ENCODE measurements at regions not wholly inside any gene's neighbourhood (a gene's known extent, or its start where the extent isn't known, plus 50 kb on each side); places are given as distances from the start of the nearest gene placed in this dataset.
A peak's percentile ranks its signal among the peaks of the same experiment; 100 is the strongest.
"Not testable (repeated sequence)": the region's sequence is repeated elsewhere in the genome, so short reads cannot be mapped to it uniquely, and the experiment has no call there.

GRCh38 chr6:165002358-165002757 is 307.0 kb downstream of the C6orf118 start:
- no peak for DNase-seq

- DNase-seq, result no peak
These were observed 307.8 kb downstream of the C6orf118 start for GRCh38 chr6:165001502-165002157.

- DNase-seq, result no peak
These were observed 311.1 kb downstream of the C6orf118 start for GRCh38 chr6:164998297-164998696.

DNA sequence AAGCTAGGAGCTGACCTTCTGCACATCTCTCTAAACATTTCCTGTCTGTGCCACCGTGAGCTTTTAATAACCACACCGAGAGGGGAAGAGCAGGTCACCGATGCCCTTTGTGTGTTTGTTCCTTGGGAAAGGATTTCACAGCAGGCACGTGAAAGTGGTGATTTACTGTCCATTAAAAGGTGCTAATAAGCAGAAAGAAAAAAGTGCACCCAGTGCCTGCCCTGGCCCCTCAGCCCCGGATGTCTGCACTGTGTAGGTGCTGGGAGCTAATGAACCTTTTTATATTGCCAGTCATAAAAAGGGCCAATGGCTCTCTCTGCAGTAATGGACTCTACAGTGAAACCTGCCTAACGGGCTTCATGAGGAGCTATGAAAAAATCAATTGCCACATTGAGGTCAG is 312.6 kb downstream of the C6orf118 start:
- no peak for DNase-seq

DNA sequence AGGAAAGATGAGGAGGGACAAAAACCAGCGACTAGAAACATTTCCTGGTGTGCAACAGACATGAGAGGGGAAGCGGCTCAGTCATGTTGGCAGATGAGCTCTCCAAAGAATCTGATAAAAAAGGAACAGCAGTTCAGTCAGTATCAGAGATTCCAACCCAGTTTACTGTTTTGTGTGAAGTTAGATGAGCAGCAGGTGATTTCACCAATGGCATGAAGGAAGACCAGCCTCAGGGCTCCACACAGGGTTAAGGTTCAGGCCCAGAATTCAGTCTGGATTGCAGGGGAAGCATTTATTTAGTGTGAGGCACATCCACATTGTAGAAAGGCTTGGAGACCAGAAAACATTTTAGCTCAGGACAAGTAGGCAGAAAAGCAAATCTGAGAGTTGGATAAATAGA is 317.8 kb downstream of the C6orf118 start:
- DNase-seq, result no peak

GRCh38 chr6:164990901-164991300 is 318.5 kb downstream of the C6orf118 start:
- DNase-seq, result no peak

DNA sequence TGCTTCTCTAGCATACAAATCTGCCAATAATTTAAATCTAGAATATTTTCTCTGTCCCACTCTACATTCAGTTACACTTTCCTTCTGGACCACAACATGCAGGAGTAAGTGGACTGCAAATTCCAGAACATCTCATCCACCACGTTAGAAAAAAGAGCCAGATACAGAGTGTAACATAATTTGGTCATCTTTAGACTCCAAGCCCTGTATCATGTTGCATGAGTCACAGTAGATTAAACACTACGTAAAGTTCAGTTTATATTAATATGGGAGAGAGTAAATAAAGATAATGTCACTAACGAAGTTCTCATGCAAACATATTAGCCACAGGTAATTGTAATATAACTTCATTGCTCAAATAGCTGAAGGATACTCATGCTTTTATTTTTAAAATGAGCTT is 327.0 kb downstream of the C6orf118 start:
- DNase-seq, result no peak

GRCh38 chr6:164967102-164967501 is 342.3 kb downstream of the C6orf118 start:
- no peak for DNase-seq

DNA sequence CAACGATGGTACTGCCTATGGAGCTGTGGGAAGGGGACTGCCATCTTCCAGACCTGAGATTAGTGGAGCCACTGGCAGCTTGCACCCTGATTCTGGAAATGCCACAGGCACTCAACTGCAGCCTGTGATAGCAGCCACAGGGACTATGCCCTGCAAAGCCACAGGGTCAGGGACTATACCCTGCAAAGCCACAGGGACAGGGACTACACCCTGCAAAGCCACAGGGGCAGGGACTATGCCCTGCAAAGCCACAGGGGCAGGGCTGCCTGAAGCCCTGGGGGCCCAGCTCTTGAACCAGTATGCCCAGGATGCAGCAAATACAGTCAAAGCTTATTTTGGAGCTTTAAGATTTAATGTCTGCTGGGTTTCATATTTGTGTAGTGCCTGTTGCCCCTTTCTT is 346.6 kb downstream of the C6orf118 start:
- DNase-seq, result no peak

DNA sequence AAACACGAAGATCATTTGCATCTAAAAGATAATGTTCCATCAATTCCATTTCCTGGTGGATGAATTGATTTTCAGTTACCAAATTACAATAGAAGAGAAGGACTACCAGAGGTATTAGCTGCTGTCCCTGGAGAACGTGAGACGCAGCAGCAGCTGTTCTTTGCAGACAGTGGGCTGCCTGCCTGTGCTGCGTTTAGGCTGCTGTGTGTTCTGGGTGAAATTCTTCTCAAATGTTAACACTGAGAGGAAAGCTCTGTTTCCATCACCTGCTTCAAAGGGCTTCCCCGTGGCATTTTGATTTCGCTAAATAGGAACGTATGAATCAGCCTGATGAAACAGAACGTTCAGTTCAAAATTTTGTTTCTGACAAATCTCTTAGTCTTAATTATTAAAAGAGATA is 362.2 kb downstream of the C6orf118 start:
- DNase-seq, result no peak

DNA sequence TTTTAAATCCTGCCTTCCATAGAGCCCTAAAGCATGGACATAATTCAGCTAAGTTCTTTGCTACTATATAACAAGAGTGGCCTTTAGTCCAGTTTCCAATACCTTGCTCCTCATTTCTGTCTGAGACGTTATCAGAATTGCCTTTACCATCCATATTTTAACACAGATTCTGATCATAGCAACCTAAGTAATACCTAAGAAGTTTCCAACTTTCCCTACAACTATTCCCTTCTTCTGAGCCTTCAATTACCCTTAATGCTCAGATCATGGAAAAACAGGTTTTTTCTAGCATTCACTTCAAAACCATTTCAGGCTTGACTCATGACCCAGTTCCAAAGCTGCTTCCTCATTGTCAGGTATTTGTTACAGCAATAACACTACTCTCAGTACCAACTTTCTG is 367.1 kb downstream of the C6orf118 start:
- DNase-seq, result no peak

DNA sequence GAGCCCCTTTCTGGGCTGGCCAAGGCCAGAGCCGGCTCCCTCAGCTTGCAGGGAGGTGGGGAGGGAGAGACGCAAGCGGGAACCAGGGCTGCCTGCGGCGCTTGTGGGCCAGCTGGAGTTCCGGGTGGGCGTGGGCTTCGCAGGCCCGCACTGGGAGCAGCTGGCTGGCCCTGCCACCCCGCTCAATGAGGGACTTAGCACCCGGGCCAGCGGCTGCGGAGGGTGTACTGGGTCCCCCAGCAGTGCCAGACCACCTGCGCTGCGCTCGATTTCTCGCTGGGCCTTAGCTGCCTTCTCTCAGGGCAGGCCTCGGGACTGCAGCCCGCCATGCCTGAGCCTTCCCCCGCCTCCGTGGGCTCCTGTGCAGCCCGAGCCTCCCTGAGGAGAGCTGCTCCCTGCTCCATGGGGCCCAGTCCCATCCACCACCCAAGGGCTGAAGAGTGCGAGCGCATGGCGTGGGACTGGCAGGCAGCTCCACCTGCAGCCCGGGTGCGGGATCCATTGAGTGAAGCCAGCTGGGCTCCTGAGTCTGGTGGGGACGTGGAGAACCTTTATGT is 376.1 kb downstream of the C6orf118 start:
- DNase-seq, result not testable (repeated sequence)

- no peak for DNase-seq
These were observed 379.9 kb downstream of the C6orf118 start for GRCh38 chr6:164929408-164929977.

- no peak for DNase-seq
These were observed 380.5 kb downstream of the C6orf118 start for GRCh38 chr6:164928728-164929407.

GRCh38 chr6:164928057-164928727 is 381.2 kb downstream of the C6orf118 start:
- DNase-seq, result no peak

DNA sequence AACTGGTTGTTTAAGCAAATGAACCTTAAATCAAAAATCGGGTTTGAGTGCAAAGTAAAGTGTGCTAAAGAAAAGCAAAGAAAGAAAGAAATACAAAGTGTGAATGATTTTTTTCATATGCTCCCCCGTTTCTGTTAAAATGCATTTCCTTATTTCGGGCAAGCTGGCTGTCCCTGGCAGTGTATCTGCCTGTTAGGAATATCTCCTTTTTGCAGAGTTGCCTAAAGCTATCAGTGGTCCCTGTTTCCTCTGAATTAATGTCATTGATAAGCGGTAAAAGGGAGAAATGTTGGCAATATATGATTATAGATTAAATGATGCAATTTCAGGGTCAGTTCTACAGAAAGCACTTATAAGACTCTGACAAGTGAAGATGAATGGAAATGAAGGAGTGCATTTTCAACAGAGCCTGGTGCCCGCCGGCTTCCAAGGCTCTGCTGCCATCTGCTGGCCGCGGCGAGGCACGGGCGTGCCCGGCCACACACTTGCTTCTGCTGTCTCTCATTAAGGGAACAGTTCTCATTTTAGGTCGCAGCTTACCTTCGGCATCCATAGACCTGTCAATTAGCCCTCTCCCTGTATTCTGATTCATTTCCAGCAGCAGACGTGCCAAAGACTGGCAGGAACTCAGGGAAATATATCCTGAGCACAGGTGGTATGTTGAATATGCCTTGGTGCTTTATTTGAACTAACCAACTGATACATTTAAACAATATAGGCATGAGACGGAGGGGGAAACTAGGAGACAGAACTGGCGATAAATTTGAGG is 381.9 kb downstream of the C6orf118 start:
- peak; percentile 25 for DNase-seq

GRCh38 chr6:164926686-164927085 is 382.7 kb downstream of the C6orf118 start:
- no peak for DNase-seq

GRCh38 chr6:164925681-164926530 is 383.5 kb downstream of the C6orf118 start:
- no peak for DNase-seq

DNA sequence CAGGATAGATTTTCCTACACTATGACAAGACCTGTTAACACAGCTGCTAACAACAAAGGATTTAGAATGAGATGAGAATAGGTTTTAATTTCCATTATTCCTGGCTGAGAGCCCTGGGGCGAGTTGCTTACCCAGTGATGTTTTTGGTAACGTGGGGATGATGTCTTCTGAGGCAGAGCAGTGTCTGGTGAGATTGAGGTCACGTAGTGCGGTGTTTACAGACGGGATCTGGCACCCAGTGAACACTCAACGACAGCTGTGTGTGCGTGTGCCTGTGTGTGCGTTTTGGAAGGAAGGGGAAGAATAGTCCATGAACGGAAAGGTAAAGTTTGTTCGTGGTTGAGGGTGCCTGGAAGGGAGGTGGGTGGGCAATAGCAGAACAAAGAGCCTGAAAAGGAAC is 384.7 kb downstream of the C6orf118 start:
- DNase-seq, result no peak

- no peak for DNase-seq
These were observed 392.2 kb downstream of the C6orf118 start for GRCh38 chr6:164917211-164917610.

- DNase-seq, result no peak
These were observed 393.3 kb downstream of the C6orf118 start for GRCh38 chr6:164916087-164916486.

All from central memory CD4-positive, alpha-beta T cell (primary cell).